H1 (cell line): ENCODE measurements at regions not wholly inside any gene's neighbourhood (a gene's known extent, or its start where the extent isn't known, plus 50 kb on each side); places are given as distances from the start of the nearest gene placed in this dataset.

Experiments
- ATF3 ChIP-seq: IDR thresholded peaks from 2 replicates; pipeline ENCODE4 v1.6.1; 2011; ENCODE audit warnings: low read depth, mild to moderate bottlenecking, low read length; ENCODE audit not compliant: insufficient read depth
- CEBPB ChIP-seq: IDR thresholded peaks from 2 replicates; pipeline ENCODE4 v1.6.1; 2012; ENCODE audit warnings: low read depth, low read length
- CTCF ChIP-seq, 3 experiments: IDR thresholded peaks; 1 replicate in 2 of 3; 2 replicates in 1 of 3; pipeline versions ENCODE4 v1.5.1 to v1.6.1; 2011; ENCODE audit warnings: low read length in 3 of 3, mild to moderate bottlenecking in 3 of 3, inconsistent platforms in 2 of 3, low read depth in 1 of 3, moderate library complexity in 1 of 3; ENCODE audit not compliant: insufficient read depth in 1 of 3; ENCODE audit errors: control extremely low read depth in 1 of 3
- EGR1 ChIP-seq: IDR thresholded peaks from 2 replicates; pipeline ENCODE4 v1.6.1; 2011; ENCODE audit warnings: low read depth, low read length, borderline replicate concordance
- MAFK ChIP-seq: IDR thresholded peaks from 2 replicates; pipeline ENCODE4 v1.6.1; 2012; ENCODE audit warnings: low read depth, mild to moderate bottlenecking, improper control_type of control experiment, low read length
- NRF1 ChIP-seq: IDR thresholded peaks from 2 replicates; pipeline ENCODE4 v1.6.1; 2011; ENCODE audit warnings: mild to moderate bottlenecking, low read depth, low read length, improper control_type of control experiment
- POLR2A ChIP-seq, 2 experiments: IDR thresholded peaks; 1 replicate in 1 of 2; 2 replicates in 1 of 2; pipeline ENCODE4 v1.6.1; 2011; ENCODE audit warnings: low read depth in 2 of 2, low read length in 2 of 2, mild to moderate bottlenecking in 2 of 2; ENCODE audit errors: control extremely low read depth in 1 of 2
- POLR2AphosphoS5 ChIP-seq: IDR thresholded peaks from 2 replicates; pipeline ENCODE4 v1.6.1; 2011; ENCODE audit warnings: low read depth, low read length
- SIX5 ChIP-seq: IDR thresholded peaks from 2 replicates; pipeline ENCODE4 v1.6.1; 2011; ENCODE audit warnings: mild to moderate bottlenecking, low read depth, low read length
- SP2 ChIP-seq: IDR thresholded peaks from 2 replicates; pipeline ENCODE4 v1.6.1; 2012; ENCODE audit warnings: mild to moderate bottlenecking, low read length, inconsistent platforms
- SUZ12 ChIP-seq: fragments of 200-600 bp; sonication (generic); IDR thresholded peaks from 2 replicates; pipeline ENCODE4 v1.6.1; 2012; ENCODE audit warnings: mild to moderate bottlenecking, inconsistent platforms, low read length, moderate library complexity, mixed read lengths
- TAF7 ChIP-seq: optimal IDR thresholded peaks from 2 replicates; pipeline ENCODE3; 2011; ENCODE audit warnings: low read depth, mild to moderate bottlenecking, inconsistent platforms, low read length, moderate library complexity, borderline replicate concordance
- TEAD4 ChIP-seq: IDR thresholded peaks from 2 replicates; pipeline ENCODE4 v1.6.1; 2012; ENCODE audit warnings: low read depth, low read length, inconsistent platforms, mixed read lengths
- ZNF274 ChIP-seq: IDR thresholded peaks from 2 replicates; pipeline ENCODE4 v1.7.0; 2012; ENCODE audit warnings: low read length, borderline replicate concordance; ENCODE audit errors: extremely low read depth

- TF ChIP-seq TAF7 (no peak), CEBPB (no peak), MAFK (no peak), TEAD4 (no peak), ATF3 (no peak), CTCF (IDR thresholded peaks at IDR 0.05; ENCODE audit: control extremely low read depth in 1 of 3, insufficient read depth in 1 of 3, low read depth in 1 of 3, low read length in 3 of 3) (no peak), POLR2A (IDR thresholded peaks at IDR 0.05; ENCODE audit: control extremely low read depth in 1 of 2, low read depth in 2 of 2, low read length in 2 of 2) (no peak), SUZ12 (no peak), ZNF274 (no peak), SP2 (no peak), NRF1 (no peak), POLR2AphosphoS5 (no peak), EGR1 (no peak), SIX5 (no peak)
Measured at GRCh38 chr16:86089334-86089900, 190.5 kb downstream of the IRF8 start.
